ENCODE measurements at regions not wholly inside any gene's neighbourhood (a gene's known extent, or its start where the extent isn't known, plus 50 kb on each side); places are given as distances from the start of the nearest gene placed in this dataset.
"Not testable (repeated sequence)": the region's sequence is repeated elsewhere in the genome, so short reads cannot be mapped to it uniquely, and the experiment has no call there.

DNA sequence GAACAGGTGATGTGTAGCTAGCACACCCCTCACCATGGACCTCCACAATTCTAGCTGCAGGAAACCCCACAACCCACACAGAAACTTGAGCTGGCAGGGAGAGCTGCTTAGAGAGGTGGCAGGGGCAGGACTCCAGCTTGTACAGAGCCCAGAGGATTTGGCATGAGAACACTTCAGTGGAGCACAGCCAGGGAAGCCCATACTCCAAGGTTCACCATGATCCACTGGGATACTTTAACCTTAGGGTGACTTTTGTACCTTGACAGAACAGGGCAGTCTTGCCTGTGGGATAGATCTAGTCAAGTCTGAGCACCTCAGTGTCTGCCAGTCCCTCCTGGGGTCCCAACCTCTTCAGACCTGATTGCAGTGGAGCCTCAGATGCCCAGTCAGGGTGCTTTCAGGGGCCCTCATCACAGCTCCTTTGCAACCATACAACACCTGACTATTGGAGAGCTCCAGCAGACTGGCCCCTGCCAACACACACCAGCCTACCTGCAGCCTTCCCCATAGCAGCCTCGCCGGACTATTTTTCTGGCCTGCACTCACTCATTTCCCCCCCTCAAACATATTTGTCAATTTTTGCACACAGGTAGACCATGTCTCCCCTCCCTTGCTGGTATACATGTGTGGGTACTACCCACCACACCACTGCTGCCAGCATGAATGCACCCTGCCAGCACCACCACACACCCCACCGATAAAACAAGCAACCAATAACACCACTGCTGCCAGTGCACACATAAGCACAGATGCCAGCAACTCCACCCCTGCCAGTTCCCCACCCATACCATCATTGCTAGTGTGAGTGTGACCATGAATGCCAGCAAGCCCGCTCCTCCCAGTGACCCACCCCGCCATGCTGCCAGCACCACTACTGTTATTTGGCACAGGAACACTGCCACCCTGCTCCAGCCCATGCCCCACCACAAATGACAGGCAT is 56.0 kb upstream of the CDX4 start:
- FAIRE-seq (no peak), DNase-seq (ENCODE audit: low read depth, low spot score) (no peak)
- H3K4me1 ChIP-seq (ENCODE audit: control insufficient read depth, extremely low read depth, insufficient read depth, low read length): no peaks in the 10 kb centered on the region
- dilution Hi-C loops (cut with MboI; ENCODE audit: extremely low pct_ligation_motif_present, low sequenced_read_pairs): no loop called here
- TF ChIP-seq EZH2 (IDR thresholded peaks at IDR 0.05; ENCODE audit: low read length): no peak
- TF ChIP-seq, protein P1, sequence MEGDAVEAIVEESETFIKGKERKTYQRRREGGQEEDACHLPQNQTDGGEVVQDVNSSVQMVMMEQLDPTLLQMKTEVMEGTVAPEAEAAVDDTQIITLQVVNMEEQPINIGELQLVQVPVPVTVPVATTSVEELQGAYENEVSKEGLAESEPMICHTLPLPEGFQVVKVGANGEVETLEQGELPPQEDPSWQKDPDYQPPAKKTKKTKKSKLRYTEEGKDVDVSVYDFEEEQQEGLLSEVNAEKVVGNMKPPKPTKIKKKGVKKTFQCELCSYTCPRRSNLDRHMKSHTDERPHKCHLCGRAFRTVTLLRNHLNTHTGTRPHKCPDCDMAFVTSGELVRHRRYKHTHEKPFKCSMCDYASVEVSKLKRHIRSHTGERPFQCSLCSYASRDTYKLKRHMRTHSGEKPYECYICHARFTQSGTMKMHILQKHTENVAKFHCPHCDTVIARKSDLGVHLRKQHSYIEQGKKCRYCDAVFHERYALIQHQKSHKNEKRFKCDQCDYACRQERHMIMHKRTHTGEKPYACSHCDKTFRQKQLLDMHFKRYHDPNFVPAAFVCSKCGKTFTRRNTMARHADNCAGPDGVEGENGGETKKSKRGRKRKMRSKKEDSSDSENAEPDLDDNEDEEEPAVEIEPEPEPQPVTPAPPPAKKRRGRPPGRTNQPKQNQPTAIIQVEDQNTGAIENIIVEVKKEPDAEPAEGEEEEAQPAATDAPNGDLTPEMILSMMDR (optimal IDR thresholded peaks at IDR 0.05 in 1 of 3, IDR thresholded peaks at IDR 0.05 in 1 of 3, conservative IDR thresholded peaks at IDR 0.05 in 1 of 3; ENCODE audit: extremely low read depth in 1 of 3, insufficient read depth in 2 of 3, low read length in 3 of 3): no peak
- H3K36me3 ChIP-seq (ENCODE audit: control insufficient read depth in 2 of 2, extremely low read depth in 1 of 2, insufficient read depth in 2 of 2, low read length in 2 of 2): no peaks in the 10 kb centered on the region
- no peaks in the 10 kb centered on the region for H4K20me1 ChIP-seq (ENCODE audit: control insufficient read depth, extremely low read depth, insufficient read depth, low read length)
- no peak overlapping the region for H3K4me3 ChIP-seq (ENCODE audit: control insufficient read depth in 2 of 3, extremely low read depth in 1 of 3, insufficient read depth in 2 of 3, low read depth in 1 of 3, low read length in 3 of 3)
- no peak overlapping the region for H3K9ac ChIP-seq (ENCODE audit: control insufficient read depth, extremely low read depth, insufficient read depth, low read length)
- H2AFZ ChIP-seq (ENCODE audit: control insufficient read depth, low read length): no peak overlapping the region
- no peaks in the 10 kb centered on the region for H3K9me3 ChIP-seq (ENCODE audit: control insufficient read depth, low read depth, low read length)
- H3K27me3 ChIP-seq (ENCODE audit: control insufficient read depth, extremely low read depth, insufficient read depth, low read length): peaks cover 4% of the 10 kb centered on the region
- no peaks in the 10 kb centered on the region for H3K79me2 ChIP-seq (ENCODE audit: control insufficient read depth, insufficient read depth, low read length)
- no peaks in the 10 kb centered on the region for H3K9me1 ChIP-seq (ENCODE audit: control insufficient read depth, extremely low read depth, insufficient read depth, low read length)
- no peak overlapping the region for H3K4me2 ChIP-seq (ENCODE audit: control insufficient read depth, extremely low read depth, insufficient read depth, low read depth, low read length)
- no peak overlapping the region for H3K27ac ChIP-seq (ENCODE audit: control insufficient read depth, insufficient read depth, low read length)

GRCh38 chrX:73366696-73367095 is 80.2 kb upstream of the CDX4 start:
- dilution Hi-C loops (cut with MboI; ENCODE audit: extremely low pct_ligation_motif_present, low sequenced_read_pairs): no loop called here
- FAIRE-seq (no peak), DNase-seq (ENCODE audit: low read depth, low spot score) (no peak)
- Histone ChIP-seq H3K27me3 (ENCODE audit: control insufficient read depth, extremely low read depth, insufficient read depth, low read length) (no peaks in the 10 kb centered on the region), H3K27ac (ENCODE audit: control insufficient read depth, insufficient read depth, low read length) (no peak overlapping the region), H3K79me2 (ENCODE audit: control insufficient read depth, insufficient read depth, low read length) (no peaks in the 10 kb centered on the region), H3K9me3 (ENCODE audit: control insufficient read depth, low read depth, low read length) (no peaks in the 10 kb centered on the region), H3K4me2 (ENCODE audit: control insufficient read depth, extremely low read depth, insufficient read depth, low read depth, low read length) (no peak overlapping the region), H3K4me3 (ENCODE audit: control insufficient read depth in 2 of 3, extremely low read depth in 1 of 3, insufficient read depth in 2 of 3, low read depth in 1 of 3, low read length in 3 of 3) (no peak overlapping the region), H4K20me1 (ENCODE audit: control insufficient read depth, extremely low read depth, insufficient read depth, low read length) (no peaks in the 10 kb centered on the region), H3K4me1 (ENCODE audit: control insufficient read depth, extremely low read depth, insufficient read depth, low read length) (no peaks in the 10 kb centered on the region), H3K9me1 (ENCODE audit: control insufficient read depth, extremely low read depth, insufficient read depth, low read length) (no peaks in the 10 kb centered on the region), H3K9ac (ENCODE audit: control insufficient read depth, extremely low read depth, insufficient read depth, low read length) (no peak overlapping the region), H3K36me3 (ENCODE audit: control insufficient read depth in 2 of 2, extremely low read depth in 1 of 2, insufficient read depth in 2 of 2, low read length in 2 of 2) (no peaks in the 10 kb centered on the region), H2AFZ (ENCODE audit: control insufficient read depth, low read length) (no peak overlapping the region)
- TF ChIP-seq EZH2 (IDR thresholded peaks at IDR 0.05; ENCODE audit: low read length): no peak
- TF ChIP-seq, protein P1 (optimal IDR thresholded peaks at IDR 0.05 in 1 of 3, IDR thresholded peaks at IDR 0.05 in 1 of 3, conservative IDR thresholded peaks at IDR 0.05 in 1 of 3; ENCODE audit: extremely low read depth in 1 of 3, insufficient read depth in 2 of 3, low read length in 3 of 3): no peak

DNA sequence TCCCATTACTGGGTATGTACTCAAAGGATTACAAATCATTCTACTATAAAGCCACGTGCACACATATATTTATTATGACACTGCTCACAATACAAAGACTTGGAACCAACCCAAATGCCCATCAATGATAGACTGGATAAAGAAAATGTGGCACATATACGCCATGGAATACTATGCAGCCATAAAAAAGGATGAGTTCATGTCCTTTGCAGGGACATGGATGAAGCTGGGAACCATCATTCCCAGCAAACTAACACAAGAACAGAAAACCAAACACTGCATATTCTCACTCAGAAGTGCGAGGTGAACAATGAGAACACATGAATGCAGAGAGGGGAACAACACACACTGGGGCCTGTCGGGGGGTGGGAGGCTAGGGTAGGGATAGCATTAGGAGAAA is 89.6 kb upstream of the CDX4 start:
- H2AFZ ChIP-seq (ENCODE audit: control insufficient read depth, low read length); DNase-seq (ENCODE audit: low read depth, low spot score); H3K36me3 ChIP-seq (ENCODE audit: control insufficient read depth in 2 of 2, extremely low read depth in 1 of 2, insufficient read depth in 2 of 2, low read length in 2 of 2); H3K27ac ChIP-seq (ENCODE audit: control insufficient read depth, insufficient read depth, low read length); H3K27me3 ChIP-seq (ENCODE audit: control insufficient read depth, extremely low read depth, insufficient read depth, low read length); FAIRE-seq; H4K20me1 ChIP-seq (ENCODE audit: control insufficient read depth, extremely low read depth, insufficient read depth, low read length); H3K9me3 ChIP-seq (ENCODE audit: control insufficient read depth, low read depth, low read length); H3K4me2 ChIP-seq (ENCODE audit: control insufficient read depth, extremely low read depth, insufficient read depth, low read depth, low read length); dilution Hi-C loops (cut with MboI; ENCODE audit: extremely low pct_ligation_motif_present, low sequenced_read_pairs); H3K79me2 ChIP-seq (ENCODE audit: control insufficient read depth, insufficient read depth, low read length); H3K9ac ChIP-seq (ENCODE audit: control insufficient read depth, extremely low read depth, insufficient read depth, low read length); H3K4me3 ChIP-seq (ENCODE audit: control insufficient read depth in 2 of 3, extremely low read depth in 1 of 3, insufficient read depth in 2 of 3, low read depth in 1 of 3, low read length in 3 of 3); H3K9me1 ChIP-seq (ENCODE audit: control insufficient read depth, extremely low read depth, insufficient read depth, low read length); H3K4me1 ChIP-seq (ENCODE audit: control insufficient read depth, extremely low read depth, insufficient read depth, low read length): not testable (repeated sequence)

Data from keratinocyte (primary cell).